ENCODE measurements at regions not wholly inside any gene's neighbourhood (a gene's known extent, or its start where the extent isn't known, plus 50 kb on each side); places are given as distances from the start of the nearest gene placed in this dataset.

DNA sequence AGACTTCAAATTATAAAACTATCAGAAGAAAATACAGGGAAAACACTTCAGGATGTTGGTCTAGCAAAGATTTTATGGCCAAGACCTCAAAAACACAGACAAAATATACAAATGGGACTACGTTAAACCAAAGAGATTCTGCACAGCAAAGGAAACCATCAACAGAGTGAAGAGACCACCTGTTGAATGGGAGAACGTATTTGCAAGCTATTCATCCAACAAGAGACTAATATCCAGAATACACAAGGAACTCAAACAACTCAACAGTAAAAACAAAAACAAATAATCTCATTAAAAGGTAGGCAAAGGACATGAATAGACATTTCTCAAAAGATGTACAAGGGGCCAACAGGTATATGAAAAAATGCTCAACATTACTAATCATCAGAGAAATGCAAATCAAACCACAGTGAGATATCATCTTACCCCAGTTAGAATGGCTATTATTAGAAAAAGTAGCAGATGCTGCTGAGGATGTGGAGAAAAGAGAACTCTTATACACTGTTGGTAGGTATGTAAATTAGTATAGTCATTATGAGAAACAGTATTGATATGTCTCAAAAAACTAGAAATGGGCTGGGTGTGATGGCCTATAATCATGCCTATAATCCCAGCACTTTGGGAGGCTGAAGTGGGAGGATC, 112.6 kb downstream of the LRIG2 start:
- Histone ChIP-seq H3K79me2 (ENCODE audit: control insufficient read depth, insufficient read depth, low read length, poor library complexity) (no peaks in the 10 kb centered on the region), H3K18ac (ENCODE audit: low read length) (no peak overlapping the region), H3K36me3 (ENCODE audit: control insufficient read depth in 1 of 2, insufficient read depth in 2 of 2, low read length in 2 of 2) (no peaks in the 10 kb centered on the region), H2BK120ac (ENCODE audit: insufficient read depth, low read length, poor library complexity) (no peak overlapping the region), H2BK5ac (ENCODE audit: low read depth, low read length, poor library complexity) (no peak overlapping the region), H3K4me1 (ENCODE audit: control insufficient read depth in 1 of 2, insufficient read depth in 2 of 2, low read length in 2 of 2) (no peaks in the 10 kb centered on the region), H4K91ac (ENCODE audit: low read depth, low read length) (no peak overlapping the region), H2AK5ac (ENCODE audit: low read length) (no peak overlapping the region), H3K4me3 (ENCODE audit: low read depth, low read length) (no peak overlapping the region), H4K12ac (ENCODE audit: low read depth, low read length) (no peak overlapping the region), H2AFZ (ENCODE audit: insufficient read depth, low read length, poor library complexity) (no peak overlapping the region), H3K9me3 (ENCODE audit: insufficient read depth, low read depth, low read length) (no peaks in the 10 kb centered on the region), H3K4me2 (ENCODE audit: low read length) (no peak overlapping the region), H3K79me1 (ENCODE audit: low read length) (no peaks in the 10 kb centered on the region), H3K27ac (ENCODE audit: low read depth, low read length) (no peak overlapping the region), H2BK12ac (ENCODE audit: low read length) (no peak overlapping the region), H3K23ac (ENCODE audit: low read length) (no peak overlapping the region), H3K14ac (ENCODE audit: low read length) (no peak overlapping the region), H3K4ac (ENCODE audit: low read depth, low read length) (no peak overlapping the region), H3K9ac (ENCODE audit: low read length) (no peak overlapping the region), H3K27me3 (ENCODE audit: insufficient read depth, low read length) (no peaks in the 10 kb centered on the region), H4K8ac (ENCODE audit: low read depth, low read length) (no peak overlapping the region)
- WGBS (ENCODE audit: extremely low coverage, insufficient coverage, insufficient read length) = no CpG with 5 or more reads among the region's 2 CpGs
- no peak for DNase-seq

DNA sequence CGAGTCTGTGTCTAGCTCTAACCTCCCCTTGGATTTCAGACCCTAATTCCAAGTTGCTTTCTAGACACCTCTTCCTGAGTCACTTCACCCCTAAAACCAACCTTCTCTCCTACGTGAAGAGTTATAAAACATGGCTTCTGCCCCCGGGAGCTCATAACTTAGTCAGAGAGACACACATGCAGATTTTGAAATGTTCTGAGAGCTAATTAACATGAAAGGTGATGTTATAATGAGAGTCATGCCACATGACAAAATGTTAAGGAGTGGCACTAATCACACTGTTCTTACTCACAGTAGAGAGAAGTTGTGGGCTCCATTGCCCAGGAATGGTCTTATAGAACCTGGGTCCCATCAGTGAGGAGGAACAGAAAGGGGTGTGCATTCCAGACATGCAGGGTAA, 117.1 kb downstream of the LRIG2 start:
- peaks cover 3 to 6% of the 10 kb centered on the region in 2 experiments for H3K4me1 ChIP-seq (ENCODE audit: control insufficient read depth in 1 of 2, insufficient read depth in 2 of 2, low read length in 2 of 2)
- H4K91ac ChIP-seq (ENCODE audit: low read depth, low read length) = no peak overlapping the region
- H3K4me3 ChIP-seq (ENCODE audit: low read depth, low read length) = no peak overlapping the region
- H3K14ac ChIP-seq (ENCODE audit: low read length) = no peak overlapping the region
- DNase-seq = no peak
- H2BK12ac ChIP-seq (ENCODE audit: low read length) = no peak overlapping the region
- H4K12ac ChIP-seq (ENCODE audit: low read depth, low read length) = no peak overlapping the region
- no peak overlapping the region for H3K27ac ChIP-seq (ENCODE audit: low read depth, low read length)
- H2BK5ac ChIP-seq (ENCODE audit: low read depth, low read length, poor library complexity) = no peak overlapping the region
- H3K23ac ChIP-seq (ENCODE audit: low read length) = no peak overlapping the region
- no peaks in the 10 kb centered on the region for H3K27me3 ChIP-seq (ENCODE audit: insufficient read depth, low read length)
- no peak overlapping the region for H2AK5ac ChIP-seq (ENCODE audit: low read length)
- H3K79me2 ChIP-seq (ENCODE audit: control insufficient read depth, insufficient read depth, low read length, poor library complexity) = peaks cover 2% of the 10 kb centered on the region
- H3K9me3 ChIP-seq (ENCODE audit: insufficient read depth, low read depth, low read length) = no peaks in the 10 kb centered on the region
- H2BK120ac ChIP-seq (ENCODE audit: insufficient read depth, low read length, poor library complexity) = no peak overlapping the region
- peaks cover 4% of the 10 kb centered on the region for H3K79me1 ChIP-seq (ENCODE audit: low read length)
- H3K9ac ChIP-seq (ENCODE audit: low read length) = no peak overlapping the region
- H2AFZ ChIP-seq (ENCODE audit: insufficient read depth, low read length, poor library complexity) = no peak overlapping the region
- no peak overlapping the region for H3K4ac ChIP-seq (ENCODE audit: low read depth, low read length)
- no CpG with 5 or more reads among the region's 3 CpGs for WGBS (ENCODE audit: extremely low coverage, insufficient coverage, insufficient read length)
- no peak overlapping the region for H3K4me2 ChIP-seq (ENCODE audit: low read length)
- no peak overlapping the region for H4K8ac ChIP-seq (ENCODE audit: low read depth, low read length)
- H3K18ac ChIP-seq (ENCODE audit: low read length) = no peak overlapping the region
- H3K36me3 ChIP-seq (ENCODE audit: control insufficient read depth in 1 of 2, insufficient read depth in 2 of 2, low read length in 2 of 2) = no peaks in the 10 kb centered on the region

- Histone ChIP-seq H4K8ac (ENCODE audit: low read depth, low read length) (no peak overlapping the region), H3K79me1 (ENCODE audit: low read length) (peaks cover 6% of the 10 kb centered on the region), H3K4ac (ENCODE audit: low read depth, low read length) (no peak overlapping the region), H3K23ac (ENCODE audit: low read length) (no peak overlapping the region), H2BK12ac (ENCODE audit: low read length) (no peak overlapping the region), H3K4me2 (ENCODE audit: low read length) (no peak overlapping the region), H2BK5ac (ENCODE audit: low read depth, low read length, poor library complexity) (no peak overlapping the region), H2AK5ac (ENCODE audit: low read length) (no peak overlapping the region), H3K27ac (ENCODE audit: low read depth, low read length) (no peak overlapping the region), H4K91ac (ENCODE audit: low read depth, low read length) (no peak overlapping the region), H4K12ac (ENCODE audit: low read depth, low read length) (no peak overlapping the region), H3K14ac (ENCODE audit: low read length) (no peak overlapping the region), H3K9me3 (ENCODE audit: insufficient read depth, low read depth, low read length) (no peaks in the 10 kb centered on the region), H3K4me1 (ENCODE audit: control insufficient read depth in 1 of 2, insufficient read depth in 2 of 2, low read length in 2 of 2) (peaks cover 10 to 11% of the 10 kb centered on the region in 2 experiments), H2AFZ (ENCODE audit: insufficient read depth, low read length, poor library complexity) (no peak overlapping the region), H2BK120ac (ENCODE audit: insufficient read depth, low read length, poor library complexity) (no peak overlapping the region), H3K18ac (ENCODE audit: low read length) (no peak overlapping the region), H3K27me3 (ENCODE audit: insufficient read depth, low read length) (no peaks in the 10 kb centered on the region), H3K9ac (ENCODE audit: low read length) (no peak overlapping the region), H3K79me2 (ENCODE audit: control insufficient read depth, insufficient read depth, low read length, poor library complexity) (peaks cover 2% of the 10 kb centered on the region), H3K4me3 (ENCODE audit: low read depth, low read length) (no peak overlapping the region), H3K36me3 (ENCODE audit: control insufficient read depth in 1 of 2, insufficient read depth in 2 of 2, low read length in 2 of 2) (no peaks in the 10 kb centered on the region)
- no CpG with 5 or more reads among the region's 3 CpGs for WGBS (ENCODE audit: extremely low coverage, insufficient coverage, insufficient read length)
- DNase-seq = no peak
Measured at GRCh38 chr1:113190930-113191329, 117.9 kb downstream of the LRIG2 start.

- WGBS (ENCODE audit: extremely low coverage, insufficient coverage, insufficient read length) = no CpG with 5 or more reads among the region's 11 CpGs
- no peaks in the 10 kb centered on the region for H3K36me3 ChIP-seq (ENCODE audit: control insufficient read depth in 1 of 2, insufficient read depth in 2 of 2, low read length in 2 of 2)
- H3K18ac ChIP-seq (ENCODE audit: low read length) = peak overlapping the region; percentile 38
- no peak overlapping the region for H3K4ac ChIP-seq (ENCODE audit: low read depth, low read length)
- peak overlapping the region; percentile 20 for H4K91ac ChIP-seq (ENCODE audit: low read depth, low read length)
- H2BK5ac ChIP-seq (ENCODE audit: low read depth, low read length, poor library complexity) = no peak overlapping the region
- DNase-seq = no peak
- H2AK5ac ChIP-seq (ENCODE audit: low read length) = peak overlapping the region; percentile 49
- peak overlapping the region; percentile 38 for H2BK120ac ChIP-seq (ENCODE audit: insufficient read depth, low read length, poor library complexity)
- no peak overlapping the region for H3K4me2 ChIP-seq (ENCODE audit: low read length)
- H2BK12ac ChIP-seq (ENCODE audit: low read length) = peak overlapping the region; percentile 60
- no peak overlapping the region for H3K9ac ChIP-seq (ENCODE audit: low read length)
- no peaks in the 10 kb centered on the region for H3K9me3 ChIP-seq (ENCODE audit: insufficient read depth, low read depth, low read length)
- H4K12ac ChIP-seq (ENCODE audit: low read depth, low read length) = no peak overlapping the region
- peaks cover 2% of the 10 kb centered on the region for H3K79me2 ChIP-seq (ENCODE audit: control insufficient read depth, insufficient read depth, low read length, poor library complexity)
- H3K14ac ChIP-seq (ENCODE audit: low read length) = no peak overlapping the region
- peaks cover 10% of the 10 kb centered on the region for H3K79me1 ChIP-seq (ENCODE audit: low read length)
- no peak overlapping the region for H3K27ac ChIP-seq (ENCODE audit: low read depth, low read length)
- no peak overlapping the region for H3K4me3 ChIP-seq (ENCODE audit: low read depth, low read length)
- H2AFZ ChIP-seq (ENCODE audit: insufficient read depth, low read length, poor library complexity) = no peak overlapping the region
- peak overlapping the region; percentile 23 for H4K8ac ChIP-seq (ENCODE audit: low read depth, low read length)
- no peak overlapping the region for H3K23ac ChIP-seq (ENCODE audit: low read length)
- no peaks in the 10 kb centered on the region for H3K27me3 ChIP-seq (ENCODE audit: insufficient read depth, low read length)
- peaks cover 13 to 15% of the 10 kb centered on the region in 2 experiments for H3K4me1 ChIP-seq (ENCODE audit: control insufficient read depth in 1 of 2, insufficient read depth in 2 of 2, low read length in 2 of 2)
Measured at GRCh38 chr1:113191579-113192076, 118.6 kb downstream of the LRIG2 start.

All from trophoblast cell (in vitro differentiated cells and primary cell).